SK-N-SH (cell line): ENCODE measurements at regions not wholly inside any gene's neighbourhood (a gene's known extent, or its start where the extent isn't known, plus 50 kb on each side); places are given as distances from the start of the nearest gene placed in this dataset.
"Not testable (repeated sequence)": the region's sequence is repeated elsewhere in the genome, so short reads cannot be mapped to it uniquely, and the experiment has no call there.

Source experiments
- CTCF ChIA-PET: fragments of 300-600, 350-600 bp; formaldehyde crosslinking; extraction: SDS; loops from one replicate; lab custom pipeline; 2021; lab: Yijun Ruan, JAX
- POLR2A ChIA-PET: fragments of 350-600 bp; sonication (Branson Sonifier 250); formaldehyde crosslinking; extraction: SDS; loops from one replicate; lab custom pipeline; 2020; ENCODE audit warnings: antibody characterized with exemption, inconsistent platforms; lab: Yijun Ruan, JAX
- DNase-seq: peaks from one replicate; pipeline ENCODE4 v3.0.0; 2012
- H2AFZ ChIP-seq: fragments of 200-600 bp; sonication (generic); 2 replicates; pipeline ENCODE4 v1.8.1; 2016; ENCODE audit warnings: antibody characterized with exemption, mild to moderate bottlenecking, low read depth
- H3F3A ChIP-seq: fragments of 200-600 bp; sonication (generic); replicated peaks from 2 replicates; pipeline ENCODE3; 2016; ENCODE audit warnings: antibody characterized with exemption, mild to moderate bottlenecking; ENCODE audit not compliant: insufficient read depth
- H3K27ac ChIP-seq, 2 experiments: fragments of 200-500 bp in 1 of 2; fragments of 200-600 bp in 1 of 2; sonication (Bioruptor generic) in 1 of 2; sonication (generic), shearing (Covaris generic) in 1 of 2; 2 replicates each; pipeline versions ENCODE4 v1.5.1 to v1.6.1; 2014 to 2016; ENCODE audit warnings: low read depth in 2 of 2, inconsistent platforms in 1 of 2, low read length in 1 of 2, mild to moderate bottlenecking in 1 of 2, mixed read lengths in 1 of 2
- H3K27me3 ChIP-seq: fragments of 200-600 bp; sonication (generic), shearing (Covaris generic); 2 replicates; pipeline ENCODE4 v1.6.1; 2016; ENCODE audit warnings: mixed run types; ENCODE audit not compliant: insufficient read depth
- H3K36me3 ChIP-seq, 2 experiments: fragments of 200-500 bp in 1 of 2; fragments of 200-600 bp in 1 of 2; sonication (Bioruptor generic) in 1 of 2; sonication (generic) in 1 of 2; replicated peaks in 1 of 2; 2 replicates each; pipeline versions ENCODE3 to v1.5.1; 2014 to 2016; ENCODE audit warnings: low read length in 1 of 2, mild to moderate bottlenecking in 1 of 2; ENCODE audit not compliant: insufficient read depth in 2 of 2, control insufficient read depth in 1 of 2
- H3K4me1 ChIP-seq, 2 experiments: fragments of 200-500 bp in 1 of 2; fragments of 200-600 bp in 1 of 2; sonication (Bioruptor generic) in 1 of 2; sonication (generic), shearing (Covaris generic) in 1 of 2; 2 replicates each; pipeline versions ENCODE4 v1.5.1 to v1.6.1; 2014 to 2016; ENCODE audit warnings: low read depth in 1 of 2, low read length in 1 of 2, mixed run types in 1 of 2; ENCODE audit not compliant: insufficient read depth in 2 of 2, control insufficient read depth in 1 of 2
- H3K4me2 ChIP-seq: fragments of 200-600 bp; sonication (generic), shearing (Covaris generic); 2 replicates; pipeline ENCODE4 v1.6.1; 2017; ENCODE audit warnings: mixed run types
- H3K4me3 ChIP-seq, 2 experiments: fragments of 200-500 bp in 1 of 2; fragments of 200-600 bp in 1 of 2; sonication (Bioruptor generic) in 1 of 2; sonication (generic), shearing (Covaris generic) in 1 of 2; 2 replicates each; pipeline versions ENCODE4 v1.5.1 to v1.8.1; 2014 to 2016; ENCODE audit warnings: low read depth in 2 of 2, inconsistent platforms in 1 of 2, low read length in 1 of 2, mild to moderate bottlenecking in 1 of 2, mixed read lengths in 1 of 2, moderate library complexity in 1 of 2
- H3K79me2 ChIP-seq: fragments of 200-600 bp; sonication (generic); 2 replicates; pipeline ENCODE4 v1.8.1; 2017; ENCODE audit warnings: mild to moderate bottlenecking; ENCODE audit not compliant: insufficient read depth
- H3K9ac ChIP-seq: fragments of 200-600 bp; sonication (generic); 2 replicates; pipeline ENCODE4 v1.6.1; 2017; ENCODE audit warnings: mixed run types
- H3K9me2 ChIP-seq: fragments of 200-600 bp; sonication (generic); 2 replicates; pipeline ENCODE4 v1.6.1; 2017; ENCODE audit warnings: mixed run types
- H3K9me3 ChIP-seq: fragments of 200-600 bp; sonication (generic); 2 replicates; pipeline ENCODE4 v1.6.1; 2017; ENCODE audit warnings: mixed run types, mild to moderate bottlenecking, moderate library complexity
- H4K20me1 ChIP-seq: fragments of 200-600 bp; sonication (generic); 2 replicates; pipeline ENCODE4 v1.6.1; 2017; ENCODE audit warnings: mild to moderate bottlenecking, mixed run types; ENCODE audit not compliant: insufficient read depth
- NFIC ChIP-seq: IDR thresholded peaks from 2 replicates; pipeline ENCODE4 v1.4.0; 2012; ENCODE audit warnings: borderline replicate concordance
- RXRA ChIP-seq: IDR thresholded peaks from 2 replicates; pipeline ENCODE4 v1.4.0; 2012; ENCODE audit warnings: low read depth, mild to moderate bottlenecking, borderline replicate concordance
- WGBS: methylation state at CpG from one replicate; pipeline ENCODE4 v1.1.6; 2017; ENCODE audit warnings: low lambda C conversion rate; 5-methylcytosine and 5-hydroxymethylcytosine counted together

GRCh38 chr17:62137734-62138624, 72.9 kb upstream of the MED13 start:
- peak; percentile 67 for DNase-seq
- peaks cover 5 to 11% of the 10 kb centered on the region in 2 experiments; a peak in 1 of 4 replicates for H3K4me1 ChIP-seq
- 0 out of 2 replicates have a peak, but pooled peaks have one; percentile 6 for TF ChIP-seq NFIC
- H3K9me2 ChIP-seq, H3K9ac ChIP-seq, H3K9me3 ChIP-seq, H3K27me3 ChIP-seq, H4K20me1 ChIP-seq, H3K79me2 ChIP-seq, H3K36me3 ChIP-seq, H3K27ac ChIP-seq, H2AFZ ChIP-seq, H3F3A ChIP-seq: not testable (repeated sequence)
- ChIA-PET CTCF (interaction anchor here (1.0 to 1.7 kb wide), 5 partner anchors 12 to 28 kb away, joined by 3 to 6 read pairs (median 4); no protein-coding TSS in a partner anchor), POLR2A (interaction anchor here (0.8 kb wide), 1 partner anchor 28 kb away, joined by 3 read pairs; no protein-coding TSS in a partner anchor)
- H3K4me3 ChIP-seq: peak overlapping the region; percentile 32 to 37
- H3K4me2 ChIP-seq: peak overlapping the region; percentile 74
- 55% methylated on average over 81 of the region's 92 CpGs for WGBS

DNA sequence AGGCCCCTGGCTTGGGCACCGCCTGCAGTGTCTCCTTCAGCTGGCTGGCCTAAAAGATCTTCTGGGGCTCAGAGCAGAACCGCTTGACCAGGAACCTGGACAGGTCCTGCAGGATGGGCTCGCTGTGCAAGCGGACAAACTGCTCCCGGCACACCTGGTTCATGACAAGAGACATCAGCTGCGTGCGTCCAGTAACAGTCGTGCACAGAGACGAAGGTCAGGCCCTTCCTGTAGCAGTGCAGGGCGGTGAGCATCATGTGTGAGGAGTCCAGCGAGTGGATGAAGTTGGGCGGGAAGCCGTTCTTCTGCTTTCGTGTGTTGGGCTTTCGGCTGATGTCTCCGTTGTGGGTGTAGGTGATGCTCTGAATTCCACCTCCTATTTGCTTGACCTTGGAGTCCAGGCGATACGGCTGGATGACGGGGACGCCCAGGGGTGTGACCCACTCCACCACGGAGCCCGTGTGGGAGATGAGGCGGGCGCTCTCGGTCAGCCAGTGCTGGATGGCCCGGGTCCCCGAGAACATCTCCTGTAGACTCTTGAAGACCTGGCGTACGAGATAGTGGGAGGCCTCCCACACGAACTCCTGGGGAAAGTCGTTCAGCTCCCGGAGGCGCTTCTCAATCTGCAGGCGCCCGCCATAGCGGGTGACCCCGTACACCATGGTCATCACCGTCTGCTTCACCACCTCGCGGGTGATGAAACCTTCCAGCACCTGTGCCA, 72.1 kb upstream of the MED13 start:
- H3K9me2 ChIP-seq, H3K4me2 ChIP-seq, POLR2A ChIA-PET, H3K79me2 ChIP-seq, H3K4me3 ChIP-seq, H3K36me3 ChIP-seq, H3K27me3 ChIP-seq, H3K27ac ChIP-seq, H3F3A ChIP-seq, H4K20me1 ChIP-seq, DNase-seq, H3K9ac ChIP-seq, H2AFZ ChIP-seq, H3K9me3 ChIP-seq: not testable (repeated sequence)
- CTCF ChIA-PET: interaction anchor here (1.1 to 1.2 kb wide), 2 partner anchors 13 to 14 kb away, joined by 3 read pairs; no protein-coding TSS in a partner anchor
- 96% methylated on average over 37 of the region's 40 CpGs for WGBS
- H3K4me1 ChIP-seq: peaks cover 5 to 11% of the 10 kb centered on the region in 2 experiments; a peak in 1 of 4 replicates

DNA sequence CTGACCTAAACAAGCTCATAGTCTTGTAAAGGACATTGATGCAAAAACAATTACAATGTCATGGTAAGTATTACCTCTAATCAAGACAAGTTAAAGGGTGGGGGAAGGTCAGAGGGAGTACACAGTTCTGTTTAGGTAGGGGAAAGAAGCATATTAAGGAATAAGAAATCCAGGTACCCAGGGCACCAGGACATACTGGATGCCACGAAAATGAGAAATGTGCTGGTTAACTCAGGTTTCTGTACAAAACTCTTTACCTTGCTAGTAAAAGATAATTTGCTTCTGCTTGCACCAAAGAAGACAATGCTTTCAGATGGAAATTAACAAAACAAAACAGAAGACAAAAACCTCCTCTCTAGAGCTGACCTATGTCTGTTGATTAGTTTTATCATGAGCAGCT, 70.7 kb upstream of the MED13 start:
- Histone ChIP-seq H3K36me3 (no peaks in the 10 kb centered on the region), H3K79me2 (no peaks in the 10 kb centered on the region), H3K27me3 (no peaks in the 10 kb centered on the region), H3K4me2 (no peak overlapping the region), H4K20me1 (no peaks in the 10 kb centered on the region), H3K27ac (no peak overlapping the region), H2AFZ (no peak overlapping the region), H3K9ac (no peak overlapping the region), H3K4me1 (peaks cover 5 to 11% of the 10 kb centered on the region in 2 experiments; a peak in 1 of 4 replicates), H3K9me3 (no peaks in the 10 kb centered on the region), H3K9me2 (no peaks in the 10 kb centered on the region), H3K4me3 (no peak overlapping the region), H3F3A (no peaks in the 10 kb centered on the region)
- no peak for TF ChIP-seq RXRA
- DNase-seq: no peak
- ChIA-PET CTCF (interaction anchor here (1.2 to 2.1 kb wide), 3 partner anchors 8 to 26 kb away, joined by 3 to 8 read pairs (median 5); no protein-coding TSS in a partner anchor), POLR2A (no interaction called here)
- WGBS: 76% methylated on average over 1 of the region's 1 CpG

- H3K4me3 ChIP-seq, H3K9ac ChIP-seq, H3K4me2 ChIP-seq, H3K79me2 ChIP-seq, H3K9me2 ChIP-seq, H3F3A ChIP-seq, POLR2A ChIA-PET, H3K27me3 ChIP-seq, H3K36me3 ChIP-seq, H3K9me3 ChIP-seq, DNase-seq, H3K27ac ChIP-seq, H4K20me1 ChIP-seq, H2AFZ ChIP-seq: not testable (repeated sequence)
- 85% methylated on average over 2 of the region's 2 CpGs for WGBS
- H3K4me1 ChIP-seq: peaks cover 5 to 11% of the 10 kb centered on the region in 2 experiments; a peak in 1 of 4 replicates
- CTCF ChIA-PET: interaction anchor here (1.0 to 2.1 kb wide), 3 partner anchors 9 to 25 kb away, joined by 3 to 8 read pairs (median 5); no protein-coding TSS in a partner anchor
Observed at GRCh38 chr17:62135096-62135495, 70.0 kb upstream of the MED13 start.
